ENCODE measurements at regions not wholly inside any gene's neighbourhood (a gene's known extent, or its start where the extent isn't known, plus 50 kb on each side); places are given as distances from the start of the nearest gene placed in this dataset.
"Not testable (repeated sequence)": the region's sequence is repeated elsewhere in the genome, so short reads cannot be mapped to it uniquely, and the experiment has no call there.

DNA sequence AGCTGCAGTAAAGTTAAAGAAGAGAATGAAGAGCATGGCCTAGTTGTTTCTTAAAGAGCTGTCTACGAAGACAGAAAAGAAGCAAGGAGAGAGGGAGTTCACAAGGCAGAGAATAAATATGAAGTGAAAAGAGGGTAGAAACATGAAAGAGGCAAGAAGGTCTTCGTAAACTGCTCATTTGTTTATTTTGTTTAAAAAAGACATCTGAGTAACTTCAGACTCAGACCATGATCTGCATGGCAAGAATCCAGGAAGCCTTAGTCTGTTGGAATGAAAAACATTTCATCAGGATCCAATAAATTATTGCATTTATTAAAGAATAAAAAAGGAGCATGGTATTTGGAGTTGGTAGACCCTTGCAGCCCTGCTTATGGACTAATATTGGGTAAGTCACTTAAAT is 151.1 kb downstream of the SEM1 start:
- DNase-seq: no peak

GRCh38 chr7:96558093-96558492 is 151.6 kb downstream of the SEM1 start:
- no peak for DNase-seq

DNA sequence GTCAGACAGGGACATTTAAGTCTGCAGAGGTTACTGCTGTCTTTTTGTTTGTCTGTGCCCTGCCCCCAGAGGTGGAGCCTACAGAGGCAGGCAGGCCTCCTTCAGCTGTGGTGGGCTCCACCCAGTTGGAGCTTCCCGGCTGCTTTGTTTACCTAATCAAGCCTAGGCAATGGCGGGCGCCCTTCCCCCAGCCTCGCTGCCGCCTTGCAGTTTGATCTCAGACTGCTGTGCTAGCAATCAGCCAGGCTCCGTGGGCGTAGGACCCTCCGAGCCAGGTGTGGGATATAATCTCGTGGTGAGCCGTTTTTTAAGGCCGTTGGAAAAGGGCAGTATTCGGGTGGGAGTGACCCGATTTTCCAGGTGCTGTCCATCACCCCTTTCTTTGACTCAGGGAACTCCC is 152.0 kb downstream of the SEM1 start:
- not testable (repeated sequence) for DNase-seq

DNA sequence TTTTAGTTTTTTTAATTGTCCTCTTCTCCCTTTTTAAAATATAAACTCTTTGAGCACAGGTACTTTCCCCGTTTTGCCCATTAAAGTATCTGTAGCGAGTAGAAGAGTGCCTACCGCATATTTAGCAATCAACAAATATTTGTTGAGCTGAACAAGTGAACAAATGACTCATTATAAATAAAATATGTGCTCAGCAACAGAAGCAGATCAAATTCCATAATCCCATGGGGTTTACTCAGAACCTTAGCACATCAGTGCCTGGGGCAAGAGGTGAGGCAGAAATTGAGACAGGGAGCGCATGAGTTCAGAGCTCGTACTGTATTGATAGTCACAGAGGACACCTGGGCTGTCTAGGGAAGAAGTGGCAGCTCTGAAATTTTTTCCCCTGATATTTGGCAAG is 161.0 kb downstream of the SEM1 start:
- no peak for DNase-seq

GRCh38 chr7:96547371-96547811 is 162.3 kb downstream of the SEM1 start:
- no peak for DNase-seq

GRCh38 chr7:96546426-96546825 is 163.2 kb downstream of the SEM1 start:
- no peak for DNase-seq

- no peak for DNase-seq
Observed at GRCh38 chr7:96539471-96539870, 170.2 kb downstream of the SEM1 start.

DNA sequence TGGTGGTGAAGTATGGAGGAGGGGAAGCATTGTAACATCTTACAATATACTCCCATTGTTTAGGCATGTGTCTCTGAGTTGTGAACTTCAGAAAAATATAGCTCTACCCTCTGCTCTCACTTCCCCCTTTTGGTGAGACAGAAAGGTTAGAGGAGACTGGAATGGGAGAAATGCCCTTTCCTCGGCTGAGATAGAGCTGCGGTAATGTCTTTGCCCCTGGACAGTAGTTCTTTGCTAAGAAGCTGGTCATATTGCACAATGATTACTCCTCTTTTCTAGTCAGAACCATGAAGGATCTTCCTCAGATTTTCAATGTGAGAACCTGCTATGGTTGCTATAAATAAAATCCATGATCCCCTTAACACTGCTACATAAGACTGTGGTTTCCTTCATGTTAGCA is 171.0 kb downstream of the SEM1 start:
- no peak for DNase-seq

- no peak for DNase-seq
Observed at GRCh38 chr7:96534221-96534620, 175.4 kb downstream of the SEM1 start.

- no peak for DNase-seq
Observed at GRCh38 chr7:96532428-96532935, 177.2 kb downstream of the SEM1 start.

- DNase-seq: no peak
Observed at GRCh38 chr7:96531331-96531730, 178.3 kb downstream of the SEM1 start.

DNA sequence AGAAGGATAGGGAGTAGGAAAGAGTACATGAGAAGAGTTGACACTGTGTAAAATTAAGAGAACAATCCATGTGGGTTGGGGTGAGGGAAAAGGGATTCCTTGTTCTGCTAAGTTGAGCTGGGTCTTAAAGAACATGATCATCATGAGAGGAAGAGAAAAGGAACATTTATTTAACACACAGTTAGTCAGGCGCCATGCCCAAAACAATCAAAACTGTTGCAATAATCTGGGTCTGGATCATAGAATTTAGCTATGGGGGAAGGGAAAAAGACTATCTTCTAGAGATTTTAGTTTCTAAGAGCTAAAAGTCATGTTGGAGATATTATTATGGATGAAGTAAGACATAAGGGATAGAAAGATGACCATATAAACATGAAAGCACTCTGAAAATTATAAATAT is 178.9 kb downstream of the SEM1 start:
- no peak for DNase-seq

- DNase-seq: no peak
Observed at GRCh38 chr7:96527133-96527827, 182.4 kb downstream of the SEM1 start.

DNA sequence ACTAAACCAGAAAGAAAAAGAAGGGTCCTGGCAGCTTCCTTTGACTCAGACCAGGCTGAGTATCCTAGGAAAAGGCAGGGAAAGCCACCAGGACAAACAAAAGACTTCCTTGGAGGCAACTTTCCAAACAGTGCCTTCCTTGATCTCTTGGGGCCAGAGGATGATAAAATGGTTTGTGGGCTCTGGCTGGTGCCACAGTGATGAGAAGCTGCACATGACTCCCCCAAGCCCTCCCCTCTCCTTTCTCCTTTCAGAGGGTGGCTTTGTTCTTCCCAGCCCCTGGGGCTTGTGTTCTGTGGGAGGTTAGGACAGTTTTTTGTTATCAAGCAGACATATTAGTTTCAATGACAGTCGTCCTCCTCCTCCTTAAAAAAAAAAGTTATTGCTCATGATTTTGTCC is 183.2 kb downstream of the SEM1 start:
- DNase-seq: no peak

GRCh38 chr7:96521068-96521894 is 188.4 kb downstream of the SEM1 start:
- DNase-seq: no peak

GRCh38 chr7:96508371-96508770 is 186.5 kb upstream of the SLC25A13 start:
- no peak for DNase-seq

GRCh38 chr7:96503597-96503996 is 181.7 kb upstream of the SLC25A13 start:
- DNase-seq: no peak

GRCh38 chr7:96501318-96501717 is 179.4 kb upstream of the SLC25A13 start:
- no peak for DNase-seq

- DNase-seq: no peak
Observed at GRCh38 chr7:96499532-96499931, 177.6 kb upstream of the SLC25A13 start.

GRCh38 chr7:96497567-96497966 is 175.7 kb upstream of the SLC25A13 start:
- no peak for DNase-seq

- no peak for DNase-seq
Observed at GRCh38 chr7:96495751-96496216, 173.9 kb upstream of the SLC25A13 start.

DNA sequence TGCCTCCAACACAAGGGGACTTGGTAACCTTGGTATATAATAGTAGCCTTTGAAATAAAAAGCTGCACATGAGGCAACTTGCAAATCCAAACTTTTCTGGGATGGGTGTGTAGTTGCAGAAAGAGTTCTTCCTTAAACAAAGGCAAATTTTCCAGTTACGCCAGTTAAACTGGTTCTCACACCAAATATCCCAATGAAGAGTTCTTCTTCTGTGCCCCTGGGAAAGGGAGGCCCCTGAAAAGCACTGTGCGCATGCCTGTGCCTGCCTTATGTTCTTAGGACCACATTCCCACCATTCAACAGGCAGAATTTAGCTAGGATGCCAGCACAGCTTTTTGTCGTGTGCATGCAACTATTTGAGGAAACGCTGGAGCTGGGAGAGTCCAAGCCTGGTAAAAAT is 164.8 kb upstream of the SLC25A13 start:
- DNase-seq: no peak

DNA sequence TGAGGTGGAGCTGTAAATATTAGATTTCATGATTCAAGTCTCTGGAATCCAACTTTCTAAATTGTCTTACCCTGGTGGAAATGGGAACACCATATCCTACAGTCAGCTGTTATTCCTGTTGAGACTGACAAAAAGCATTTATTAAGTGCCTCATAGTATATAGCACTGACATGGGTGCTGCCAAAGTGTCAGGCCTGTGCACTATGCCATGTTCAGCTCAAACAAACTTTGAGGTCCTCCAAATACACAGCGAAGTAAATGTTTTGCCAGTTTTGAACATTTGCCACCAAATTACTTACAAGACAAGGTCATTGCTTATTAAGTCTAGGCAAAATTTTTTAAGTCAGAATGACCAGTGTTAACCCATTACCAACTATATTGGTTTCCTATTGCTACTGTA is 162.9 kb upstream of the SLC25A13 start:
- no peak for DNase-seq

GRCh38 chr7:96484091-96484490 is 162.2 kb upstream of the SLC25A13 start:
- no peak for DNase-seq
